H9 (cell line): ENCODE measurements at regions not wholly inside any gene's neighbourhood (a gene's known extent, or its start where the extent isn't known, plus 50 kb on each side); places are given as distances from the start of the nearest gene placed in this dataset.

ENCODE experiments used
- DNase-seq: peaks from one replicate; pipeline ENCODE4 v3.0.0-alpha.2; 2017
- H2AFZ ChIP-seq: one replicate; pipeline ENCODE4 v1.6.1; 2013; ENCODE audit warnings: mild to moderate bottlenecking, low read length, control low read depth, moderate library complexity
- H2AK5ac ChIP-seq: 2 replicates; pipeline ENCODE4 v1.6.1; 2013; ENCODE audit warnings: low read length, control low read depth, mixed read lengths; ENCODE audit not compliant: insufficient read length
- H2BK120ac ChIP-seq: one replicate; pipeline ENCODE4 v1.6.1; 2013; ENCODE audit warnings: low read depth, mild to moderate bottlenecking, low read length, control low read depth, inconsistent platforms; ENCODE audit not compliant: poor library complexity, severe bottlenecking
- H2BK12ac ChIP-seq: 2 replicates; pipeline ENCODE4 v1.6.1; 2013; ENCODE audit warnings: low read length, control low read depth, mixed read lengths, low read depth; ENCODE audit not compliant: insufficient read length
- H2BK15ac ChIP-seq: 2 replicates; pipeline ENCODE4 v1.6.1; 2013; ENCODE audit warnings: low read depth, low read length, control low read depth
- H2BK20ac ChIP-seq: one replicate; pipeline ENCODE4 v1.6.1; 2013; ENCODE audit warnings: low read depth, mild to moderate bottlenecking, low read length, control low read depth, inconsistent platforms; ENCODE audit not compliant: poor library complexity, severe bottlenecking
- H2BK5ac ChIP-seq: 2 replicates; pipeline ENCODE4 v1.6.1; 2013; ENCODE audit warnings: low read length, control low read depth, mixed read lengths; ENCODE audit not compliant: insufficient read length
- H3K14ac ChIP-seq: 2 replicates; pipeline ENCODE4 v1.6.1; 2013; ENCODE audit warnings: low read length, control low read depth; ENCODE audit not compliant: insufficient read depth
- H3K18ac ChIP-seq: 2 replicates; pipeline ENCODE4 v1.6.1; 2013; ENCODE audit warnings: low read depth, mild to moderate bottlenecking, mixed read lengths, low read length, control low read depth; ENCODE audit not compliant: insufficient read length
- H3K23ac ChIP-seq: 2 replicates; pipeline ENCODE4 v1.6.1; 2013; ENCODE audit warnings: low read length, control low read depth, mixed read lengths, low read depth; ENCODE audit not compliant: insufficient read length
- H3K23me2 ChIP-seq: 2 replicates; pipeline ENCODE4 v1.6.1; 2013; ENCODE audit warnings: low read depth, mild to moderate bottlenecking, mixed read lengths, low read length, control low read depth; ENCODE audit not compliant: insufficient read length, poor library complexity, severe bottlenecking
- H3K27ac ChIP-seq: 2 replicates; pipeline ENCODE4 v1.5.1; 2013; ENCODE audit warnings: low read length, control low read depth, mixed read lengths, low read depth; ENCODE audit not compliant: insufficient read length
- H3K27me3 ChIP-seq: 2 replicates; pipeline ENCODE4 v1.6.1; 2013; ENCODE audit warnings: low read length, control low read depth, inconsistent platforms; ENCODE audit not compliant: insufficient read depth
- H3K4ac ChIP-seq: 2 replicates; pipeline ENCODE4 v1.6.1; 2013; ENCODE audit warnings: low read depth, mild to moderate bottlenecking, control low read depth, inconsistent platforms, low read length, moderate library complexity
- H3K4me1 ChIP-seq: 2 replicates; pipeline ENCODE4 v1.6.1; 2013; ENCODE audit warnings: low read length, control low read depth, inconsistent platforms; ENCODE audit not compliant: insufficient read depth
- H3K4me2 ChIP-seq: 2 replicates; pipeline ENCODE4 v1.6.1; 2013; ENCODE audit warnings: low read length, control low read depth, mixed read lengths; ENCODE audit not compliant: insufficient read length, insufficient read depth
- H3K56ac ChIP-seq: 2 replicates; pipeline ENCODE4 v1.6.1; 2013; ENCODE audit warnings: low read depth, mild to moderate bottlenecking, mixed read lengths, low read length, control low read depth; ENCODE audit not compliant: insufficient read length
- H3K79me1 ChIP-seq: 2 replicates; pipeline ENCODE4 v1.6.1; 2013; ENCODE audit warnings: low read depth, mild to moderate bottlenecking, moderate library complexity, low read length, control low read depth, inconsistent platforms; ENCODE audit not compliant: insufficient read depth, poor library complexity, severe bottlenecking
- H3K79me2 ChIP-seq: 2 replicates; pipeline ENCODE4 v1.6.1; 2013; ENCODE audit warnings: low read length, control low read depth, inconsistent platforms; ENCODE audit not compliant: insufficient read depth
- H3K9ac ChIP-seq: 2 replicates; pipeline ENCODE4 v1.6.1; 2013; ENCODE audit warnings: low read length, control low read depth, mixed read lengths; ENCODE audit not compliant: insufficient read length; ENCODE audit errors: extremely low read depth
- H3K9me3 ChIP-seq: one replicate; pipeline ENCODE4 v1.6.1; 2013; ENCODE audit warnings: low read depth, low read length, inconsistent platforms; ENCODE audit not compliant: control insufficient read depth
- H3T11ph ChIP-seq: one replicate; pipeline ENCODE4 v1.6.1; 2013; ENCODE audit warnings: mild to moderate bottlenecking, low read length, control low read depth, inconsistent platforms
- H4K20me1 ChIP-seq: one replicate; pipeline ENCODE4 v1.6.1; 2013; ENCODE audit not compliant: control insufficient read depth, insufficient read length, insufficient read depth
- H4K5ac ChIP-seq: 2 replicates; pipeline ENCODE4 v1.6.1; 2013; ENCODE audit warnings: low read depth, mild to moderate bottlenecking, mixed read lengths, low read length, control low read depth; ENCODE audit not compliant: insufficient read length
- H4K8ac ChIP-seq: replicated peaks from 2 replicates; pipeline ENCODE4 v1.6.1; 2013; ENCODE audit warnings: low read length, control low read depth, mixed read lengths, low read depth; ENCODE audit not compliant: insufficient read length
- H4K91ac ChIP-seq: 2 replicates; pipeline ENCODE4 v1.6.1; 2013; ENCODE audit warnings: low read depth, mild to moderate bottlenecking, moderate library complexity, mixed read lengths, low read length, control low read depth; ENCODE audit not compliant: insufficient read length
- H3K27ac Mint-ChIP-seq, 3 experiments: 2 replicates in 2 of 3; 3 replicates in 1 of 3; pipeline ENCODE4 v1.8.0; 2020 to 2021; ENCODE audit warnings: mixed read lengths in 3 of 3, mild to moderate bottlenecking in 1 of 3, moderate library complexity in 1 of 3
- H3K27me3 Mint-ChIP-seq: 2 replicates; pipeline ENCODE4 v1.8.0; 2021; ENCODE audit warnings: low read depth, mild to moderate bottlenecking, moderate library complexity, mixed read lengths
- H3K36me3 Mint-ChIP-seq, 3 experiments: 2 replicates in 2 of 3; 3 replicates in 1 of 3; pipeline ENCODE4 v1.8.0; 2020 to 2021; ENCODE audit warnings: low read depth in 3 of 3, mixed read lengths in 3 of 3; ENCODE audit not compliant: insufficient read depth in 1 of 3
- H3K4me1 Mint-ChIP-seq, 2 experiments: 2 replicates each; pipeline ENCODE4 v1.8.0; 2020; ENCODE audit warnings: mixed read lengths in 2 of 2
- H3K4me3 Mint-ChIP-seq, 2 experiments: 2 replicates in 1 of 2; 3 replicates in 1 of 2; pipeline ENCODE4 v1.8.0; 2020 to 2021; ENCODE audit warnings: mild to moderate bottlenecking in 2 of 2, mixed read lengths in 2 of 2, moderate library complexity in 1 of 2
- H3K9me3 Mint-ChIP-seq, 2 experiments: 2 replicates in 1 of 2; 3 replicates in 1 of 2; pipeline ENCODE4 v1.8.0; 2020; ENCODE audit warnings: mild to moderate bottlenecking in 2 of 2, mixed read lengths in 2 of 2, moderate library complexity in 1 of 2
- WGBS: extraction: QIAGEN DNeasy Blood & Tissue Kit; methylation state at CpG from one replicate; pipeline ENCODE4 v1.1.7; 2013; ENCODE audit warnings: missing lambda C conversion rate, low lambda C conversion rate, mixed read lengths; ENCODE audit not compliant: insufficient read length; ENCODE audit errors: extremely low coverage; 5-methylcytosine and 5-hydroxymethylcytosine counted together
- TF ChIP-seq, protein P1 (sequence below): fragments of 200-600 bp; sonication (generic); conservative IDR thresholded peaks from 3 replicates; pipeline ENCODE4 v1.8.0; 2021; ENCODE audit warnings: antibody characterized with exemption, mild to moderate bottlenecking

DNA sequence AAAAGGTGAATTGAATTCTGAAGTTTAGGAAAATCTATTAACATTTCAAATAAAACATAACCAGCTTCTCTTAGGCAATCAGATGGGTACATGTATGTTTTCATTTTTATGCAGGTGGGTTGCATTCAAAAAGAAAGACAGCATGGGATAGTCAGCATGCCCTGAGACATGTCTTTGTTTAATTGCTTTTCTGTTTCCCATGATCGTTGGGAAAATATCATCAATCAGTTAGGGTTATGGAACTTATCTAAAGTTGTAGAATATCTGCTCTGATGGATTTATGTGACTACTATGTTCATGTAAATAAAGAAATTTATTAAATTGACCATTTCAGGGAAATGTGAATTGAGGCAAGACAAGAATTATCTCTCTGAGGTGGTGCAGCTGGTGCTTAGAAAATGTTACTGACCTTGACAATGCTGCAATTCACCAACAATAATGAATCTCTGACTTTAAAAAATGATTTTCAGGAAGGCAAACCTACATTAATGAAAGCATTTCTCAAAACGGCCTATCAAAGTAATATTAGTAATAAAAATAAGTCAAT lies 112.7 kb downstream of the RFPL4B start:
- H3K27me3 ChIP-seq: no peaks in the 10 kb centered on the region
- TF ChIP-seq, protein P1, sequence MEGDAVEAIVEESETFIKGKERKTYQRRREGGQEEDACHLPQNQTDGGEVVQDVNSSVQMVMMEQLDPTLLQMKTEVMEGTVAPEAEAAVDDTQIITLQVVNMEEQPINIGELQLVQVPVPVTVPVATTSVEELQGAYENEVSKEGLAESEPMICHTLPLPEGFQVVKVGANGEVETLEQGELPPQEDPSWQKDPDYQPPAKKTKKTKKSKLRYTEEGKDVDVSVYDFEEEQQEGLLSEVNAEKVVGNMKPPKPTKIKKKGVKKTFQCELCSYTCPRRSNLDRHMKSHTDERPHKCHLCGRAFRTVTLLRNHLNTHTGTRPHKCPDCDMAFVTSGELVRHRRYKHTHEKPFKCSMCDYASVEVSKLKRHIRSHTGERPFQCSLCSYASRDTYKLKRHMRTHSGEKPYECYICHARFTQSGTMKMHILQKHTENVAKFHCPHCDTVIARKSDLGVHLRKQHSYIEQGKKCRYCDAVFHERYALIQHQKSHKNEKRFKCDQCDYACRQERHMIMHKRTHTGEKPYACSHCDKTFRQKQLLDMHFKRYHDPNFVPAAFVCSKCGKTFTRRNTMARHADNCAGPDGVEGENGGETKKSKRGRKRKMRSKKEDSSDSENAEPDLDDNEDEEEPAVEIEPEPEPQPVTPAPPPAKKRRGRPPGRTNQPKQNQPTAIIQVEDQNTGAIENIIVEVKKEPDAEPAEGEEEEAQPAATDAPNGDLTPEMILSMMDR: no peak
- no peaks in the 10 kb centered on the region for H3K23me2 ChIP-seq
- no peak overlapping the region for H4K5ac ChIP-seq
- H3K9ac ChIP-seq: no peak overlapping the region
- H3K79me2 ChIP-seq: no peaks in the 10 kb centered on the region
- H3K9me3 Mint-ChIP-seq: no peaks in the 10 kb centered on the region
- H3K79me1 ChIP-seq: no peaks in the 10 kb centered on the region
- H3K4ac ChIP-seq: no peak overlapping the region
- H3K18ac ChIP-seq: no peak overlapping the region
- no peak overlapping the region for H2BK12ac ChIP-seq
- H4K91ac ChIP-seq: no peak overlapping the region
- no peaks in the 10 kb centered on the region for H4K20me1 ChIP-seq
- H3K56ac ChIP-seq: no peak overlapping the region
- H3K23ac ChIP-seq: no peak overlapping the region
- no peak overlapping the region for H2BK15ac ChIP-seq
- H2AK5ac ChIP-seq: no peak overlapping the region
- no peak overlapping the region for H3K4me2 ChIP-seq
- H2BK20ac ChIP-seq: no peak overlapping the region
- no peak overlapping the region for H2BK120ac ChIP-seq
- H3K27ac Mint-ChIP-seq: no peak overlapping the region
- no peak for DNase-seq
- H3K4me1 ChIP-seq: no peaks in the 10 kb centered on the region
- no peaks in the 10 kb centered on the region for H3K4me1 Mint-ChIP-seq
- no peak overlapping the region for H3K14ac ChIP-seq
- no peak overlapping the region for H3K4me3 Mint-ChIP-seq
- WGBS: no CpG with 5 or more reads among the region's 2 CpGs
- no peak overlapping the region for H2AFZ ChIP-seq
- no peaks in the 10 kb centered on the region for H3K27me3 Mint-ChIP-seq
- no peaks in the 10 kb centered on the region for H3K9me3 ChIP-seq
- H3K27ac ChIP-seq: no peak overlapping the region
- H4K8ac ChIP-seq: no peak overlapping the region
- H2BK5ac ChIP-seq: no peak overlapping the region
- H3T11ph ChIP-seq: no peak overlapping the region
- no peaks in the 10 kb centered on the region for H3K36me3 Mint-ChIP-seq
